ENCODE measurements at regions not wholly inside any gene's neighbourhood (a gene's known extent, or its start where the extent isn't known, plus 50 kb on each side); places are given as distances from the start of the nearest gene placed in this dataset.

GRCh38 chr10:44437840-44438511 lies 53.1 kb upstream of the CXCL12 start:
- FAIRE-seq (no peak), ATAC-seq (no peak), DNase-seq (ENCODE audit: extremely low read depth in 1 of 4, low spot score in 3 of 4) (no peak)
- intact Hi-C loops (cut with micrococcal nuclease) (no loop called here), in situ Hi-C loops (cut with MboI) (no loop called here)
- CTCF ChIA-PET (ENCODE audit: low intra/inter-chr PET ratio), result interaction anchor here (0.6 kb wide), 1 partner anchor 640 kb away, joined by 3 read pairs; no protein-coding TSS in a partner anchor
- Histone ChIP-seq H3K27ac (ENCODE audit: extremely low read depth, low read depth, low read length) (no peak overlapping the region), H3K9me3 (replicated peaks; ENCODE audit: control insufficient read depth, insufficient read depth, low read depth, low read length) (no peaks in the 10 kb centered on the region), H3K4me3 (no peak overlapping the region), H3K79me2 (ENCODE audit: control insufficient read depth, insufficient read depth, low read length) (no peaks in the 10 kb centered on the region), H3K9me1 (ENCODE audit: control insufficient read depth, insufficient read depth, low read length) (no peaks in the 10 kb centered on the region), H3K4me2 (ENCODE audit: insufficient read depth, low read length) (no peak overlapping the region), H3K9ac (ENCODE audit: insufficient read depth in 1 of 2, low read depth in 2 of 2, low read length in 2 of 2) (no peak overlapping the region), H3K36me3 (ENCODE audit: control insufficient read depth, insufficient read depth, low read length) (no peaks in the 10 kb centered on the region), H2AFZ (ENCODE audit: low read depth, low read length) (no peak overlapping the region), H4K20me1 (replicated peaks; ENCODE audit: control insufficient read depth, insufficient read depth, low read length) (no peaks in the 10 kb centered on the region), H3K27me3 (ENCODE audit: control insufficient read depth in 2 of 2, insufficient read depth in 2 of 2, low read length in 2 of 2) (no peaks in the 10 kb centered on the region; a peak in 1 of 5 replicates), H3K4me1 (replicated peaks in 1 of 2; ENCODE audit: control insufficient read depth in 2 of 2, insufficient read depth in 2 of 2, low read length in 2 of 2) (no peaks in the 10 kb centered on the region)
- BruUV-seq (replicated peaks), result no TSS peak
- POLR2A ChIA-PET, result no interaction called here
- TF ChIP-seq MAFF (IDR thresholded peaks at IDR 0.05; ENCODE audit: low read length) (peak; percentile 87), ZNF316 (IDR thresholded peaks at IDR 0.05) (peak; percentile 90), ZNF707 (CRISPR knock-in tag; conservative IDR thresholded peaks at IDR 0.05) (no peak), C11orf30 (IDR thresholded peaks at IDR 0.05; ENCODE audit: low read depth) (peak; percentile 69), SRSF3 (IDR thresholded peaks at IDR 0.05; ENCODE audit: insufficient read depth, low read length) (no peak), ZC3H4 (CRISPR knock-in tag; IDR thresholded peaks at IDR 0.05; ENCODE audit: borderline replicate concordance) (no peak), MAFK (IDR thresholded peaks at IDR 0.05; ENCODE audit: low read length) (peak; percentile 82; the same call in 1 of the 2 replicates), MAFG (tag; conservative IDR thresholded peaks at IDR 0.05) (peak; percentile 82), ZNF212 (CRISPR knock-in tag; IDR thresholded peaks at IDR 0.05) (no peak)
- TF ChIP-seq, protein P1, sequence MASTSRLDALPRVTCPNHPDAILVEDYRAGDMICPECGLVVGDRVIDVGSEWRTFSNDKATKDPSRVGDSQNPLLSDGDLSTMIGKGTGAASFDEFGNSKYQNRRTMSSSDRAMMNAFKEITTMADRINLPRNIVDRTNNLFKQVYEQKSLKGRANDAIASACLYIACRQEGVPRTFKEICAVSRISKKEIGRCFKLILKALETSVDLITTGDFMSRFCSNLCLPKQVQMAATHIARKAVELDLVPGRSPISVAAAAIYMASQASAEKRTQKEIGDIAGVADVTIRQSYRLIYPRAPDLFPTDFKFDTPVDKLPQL (IDR thresholded peaks at IDR 0.05; ENCODE audit: extremely low read depth, insufficient read length), result no peak
- WGBS (ENCODE audit: insufficient coverage, low coverage, missing lambda C conversion rate), result 4% methylated on average over 4 of the region's 4 CpGs

Measured in K562 (cell line).